Gastrocnemius medialis (tissue), 4 donors: ENCODE measurements at regions not wholly inside any gene's neighbourhood (a gene's known extent, or its start where the extent isn't known, plus 50 kb on each side); places are given as distances from the start of the nearest gene placed in this dataset.

Experiments
- ATAC-seq, 2 donors: fragments of 150-250 bp; one replicate each; pipeline ENCODE4 v1.9.1; 2016
- DNase-seq, 2 donors: peaks; one replicate each; pipeline ENCODE4 v3.0.0-alpha.2; 2019
- H3K27ac ChIP-seq, 4 donors: fragments of 200-600 bp; sonication (generic); 1 replicate in 1 of 4; 2 replicates in 3 of 4; pipeline ENCODE4 v1.5.1; 2016 to 2018; ENCODE audit warnings: mild to moderate bottlenecking in 2 of 4, moderate library complexity in 1 of 4
- H3K27me3 ChIP-seq, 3 donors: fragments of 200-600 bp; sonication (generic) in 2 of 3; 1 replicate in 1 of 3; 2 replicates in 2 of 3; pipeline versions ENCODE4 v1.5.1 to v1.6.0; 2016 to 2019; ENCODE audit warnings: mild to moderate bottlenecking in 1 of 3, moderate library complexity in 1 of 3
- H3K36me3 ChIP-seq, 2 donors: fragments of 200-600 bp; sonication (generic) in 1 of 2; one replicate each; pipeline ENCODE4 v1.5.1; 2017 to 2018
- H3K4me1 ChIP-seq, 2 donors: fragments of 200-600 bp; sonication (generic) in 1 of 2; one replicate each; pipeline ENCODE4 v1.5.1; 2016 to 2017; ENCODE audit warnings: mild to moderate bottlenecking in 2 of 2
- H3K4me3 ChIP-seq, 4 donors: fragments of 200-600 bp; sonication (generic) in 3 of 4; 1 replicate in 1 of 4; 2 replicates in 3 of 4; pipeline ENCODE4 v1.5.1; 2016 to 2019; ENCODE audit warnings: mild to moderate bottlenecking in 2 of 4
- H3K9me3 ChIP-seq, 3 donors: fragments of 200-600 bp; sonication (generic) in 2 of 3; 1 replicate in 1 of 3; 2 replicates in 2 of 3; pipeline ENCODE4 v1.5.1; 2016 to 2019
- POLR2A ChIP-seq, 2 donors: fragments of 450-650 bp; IDR thresholded peaks; one replicate each; pipeline ENCODE4 v1.6.1; 2017; ENCODE audit warnings: antibody characterized with exemption in 2 of 2, mild to moderate bottlenecking in 2 of 2, moderate library complexity in 2 of 2
- in situ Hi-C, 4 donors: fragments of 200-750 bp; cut with MboI; loops; one replicate each; pipeline versions ENCODE4 v1.15.0 to v1.8.0; 2017; ENCODE audit warnings: low sequenced_read_pairs in 4 of 4
- intact Hi-C: fragments of 100-400 bp; cut with DNase I; formaldehyde crosslinking; loops from one replicate; pipeline ENCODE4 v1.15.1; 2023; ENCODE audit warnings: low total_unique reads
- TF ChIP-seq, protein P1 (sequence below), 5 experiments: fragments of 450-650 bp in 3 of 5; fragments of 200-600 bp in 2 of 5; sonication (generic) in 2 of 5; IDR thresholded peaks in 4 of 5; conservative IDR thresholded peaks in 1 of 5; 1 replicate in 4 of 5; 2 replicates in 1 of 5; pipeline ENCODE4 v1.5.1; 2016 to 2019; ENCODE audit warnings: antibody characterized with exemption in 5 of 5, mild to moderate bottlenecking in 3 of 5, moderate library complexity in 3 of 5

DNA sequence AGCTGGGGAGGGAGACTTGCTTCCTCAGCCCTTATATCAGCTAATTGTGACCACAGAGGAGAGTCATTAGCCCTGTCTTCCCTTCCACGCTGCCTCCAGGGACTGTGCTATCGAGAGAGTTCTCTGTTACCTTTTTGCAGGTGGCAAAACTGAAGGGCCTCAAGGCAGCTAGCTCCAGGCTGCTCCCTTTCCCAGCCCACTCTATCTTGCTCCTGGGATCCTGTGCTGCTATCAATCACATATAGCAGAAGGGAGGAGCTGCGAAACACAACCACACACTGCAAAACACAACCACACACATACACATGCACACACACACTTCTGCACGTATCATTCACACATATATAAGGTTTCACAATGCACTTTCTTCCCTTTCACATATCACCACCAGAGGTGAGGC is 205.3 kb upstream of the MTNR1B start:
- Histone ChIP-seq H3K4me1 (no peaks in the 10 kb centered on the region), H3K4me3 (no peak overlapping the region), H3K36me3 (no peaks in the 10 kb centered on the region), H3K27me3 (no peaks in the 10 kb centered on the region), H3K27ac (no peak overlapping the region), H3K9me3 (no peaks in the 10 kb centered on the region)
- TF ChIP-seq POLR2A (IDR thresholded peaks at IDR 0.05) = no peak
- DNase-seq (no peak), ATAC-seq (no peak)
- in situ Hi-C loops (no loop called here), intact Hi-C loops (no loop called here)

DNA sequence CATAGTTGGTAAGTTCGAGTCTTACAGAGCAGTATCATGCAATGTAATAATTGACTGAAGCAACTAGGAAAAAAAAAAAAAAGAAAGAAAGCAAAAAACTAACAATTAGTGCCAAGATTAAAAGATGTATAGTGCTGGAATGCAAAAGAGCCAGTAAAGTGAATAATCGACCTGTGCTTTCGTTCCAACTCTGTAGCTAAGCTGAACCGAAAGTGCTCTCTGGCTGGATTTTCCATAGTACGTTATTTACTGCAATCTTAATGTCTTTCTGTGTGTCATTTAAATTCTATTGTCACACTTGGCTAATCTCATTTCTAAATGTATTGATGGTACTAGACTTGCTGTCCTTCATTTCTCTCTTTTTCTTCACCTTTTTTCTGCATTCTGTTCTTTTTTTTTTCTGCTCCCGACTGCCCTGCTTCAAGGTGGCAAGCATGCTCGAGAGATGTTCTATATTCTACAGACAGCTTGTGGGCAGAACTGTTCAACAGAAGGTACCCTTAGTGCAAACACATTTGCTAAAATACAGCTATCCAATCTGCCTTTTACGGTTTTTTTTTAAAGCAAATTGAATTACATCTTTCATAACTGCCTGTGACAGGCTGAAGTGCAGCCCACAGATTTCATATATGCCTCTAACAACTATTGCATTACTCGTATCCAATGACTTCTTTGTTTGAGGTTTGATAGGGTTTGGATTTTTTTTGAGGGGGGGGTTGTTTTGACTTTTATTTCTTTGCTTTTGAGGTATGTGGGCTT is 204.2 kb upstream of the MTNR1B start:
- no peak overlapping the region for H3K4me3 ChIP-seq
- in situ Hi-C loops = no loop called here

DNA sequence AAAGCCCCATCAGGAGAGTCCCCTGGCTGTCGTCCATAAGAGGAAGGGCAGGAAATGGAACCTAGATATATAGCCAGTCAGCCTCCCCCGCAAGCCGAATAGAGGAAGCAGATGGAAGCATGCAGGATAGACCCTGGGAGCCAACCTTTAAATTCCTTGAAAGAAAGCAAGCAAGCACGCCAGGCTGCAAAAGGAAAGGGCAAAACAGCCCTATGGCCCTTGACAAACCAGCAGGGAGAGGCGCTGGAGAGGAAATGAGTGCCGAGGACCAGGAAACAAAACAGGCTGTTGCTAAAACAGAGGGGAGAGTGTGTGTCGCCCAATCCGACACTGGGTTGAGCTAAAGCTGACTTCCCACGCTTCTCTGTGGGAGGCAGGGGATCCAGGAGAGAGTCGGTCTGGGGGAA is 203.5 kb upstream of the MTNR1B start:
- in situ Hi-C loops (no loop called here), intact Hi-C loops (no loop called here)
- H3K27ac ChIP-seq = no peak overlapping the region
- H3K4me3 ChIP-seq = peak overlapping the region; percentile 11 to 37 (median 28)
- H3K27me3 ChIP-seq = no peaks in the 10 kb centered on the region
- TF ChIP-seq, protein P1, sequence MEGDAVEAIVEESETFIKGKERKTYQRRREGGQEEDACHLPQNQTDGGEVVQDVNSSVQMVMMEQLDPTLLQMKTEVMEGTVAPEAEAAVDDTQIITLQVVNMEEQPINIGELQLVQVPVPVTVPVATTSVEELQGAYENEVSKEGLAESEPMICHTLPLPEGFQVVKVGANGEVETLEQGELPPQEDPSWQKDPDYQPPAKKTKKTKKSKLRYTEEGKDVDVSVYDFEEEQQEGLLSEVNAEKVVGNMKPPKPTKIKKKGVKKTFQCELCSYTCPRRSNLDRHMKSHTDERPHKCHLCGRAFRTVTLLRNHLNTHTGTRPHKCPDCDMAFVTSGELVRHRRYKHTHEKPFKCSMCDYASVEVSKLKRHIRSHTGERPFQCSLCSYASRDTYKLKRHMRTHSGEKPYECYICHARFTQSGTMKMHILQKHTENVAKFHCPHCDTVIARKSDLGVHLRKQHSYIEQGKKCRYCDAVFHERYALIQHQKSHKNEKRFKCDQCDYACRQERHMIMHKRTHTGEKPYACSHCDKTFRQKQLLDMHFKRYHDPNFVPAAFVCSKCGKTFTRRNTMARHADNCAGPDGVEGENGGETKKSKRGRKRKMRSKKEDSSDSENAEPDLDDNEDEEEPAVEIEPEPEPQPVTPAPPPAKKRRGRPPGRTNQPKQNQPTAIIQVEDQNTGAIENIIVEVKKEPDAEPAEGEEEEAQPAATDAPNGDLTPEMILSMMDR (IDR thresholded peaks at IDR 0.05 in 4 of 5, conservative IDR thresholded peaks at IDR 0.05 in 1 of 5) = no peak
- no peak for TF ChIP-seq POLR2A (IDR thresholded peaks at IDR 0.05)
- H3K9me3 ChIP-seq = no peaks in the 10 kb centered on the region
- peak; percentile 36 to 44 for ATAC-seq
- no peaks in the 10 kb centered on the region for H3K4me1 ChIP-seq
- no peaks in the 10 kb centered on the region for H3K36me3 ChIP-seq
- DNase-seq = peak in 1 of 2 donors; percentile 11

More for the DNA sequence above, 204.2 kb upstream of the MTNR1B start:
- H3K9me3 ChIP-seq = no peaks in the 10 kb centered on the region
- H3K27ac ChIP-seq = no peak overlapping the region
- no peaks in the 10 kb centered on the region for H3K27me3 ChIP-seq
- intact Hi-C loops = no loop called here
- H3K36me3 ChIP-seq = no peaks in the 10 kb centered on the region
- no peak for DNase-seq
- no peaks in the 10 kb centered on the region for H3K4me1 ChIP-seq
- no peak for ATAC-seq
- no peak for TF ChIP-seq POLR2A (IDR thresholded peaks at IDR 0.05)
- TF ChIP-seq, protein P1 (IDR thresholded peaks at IDR 0.05 in 4 of 5, conservative IDR thresholded peaks at IDR 0.05 in 1 of 5) = no peak

DNA sequence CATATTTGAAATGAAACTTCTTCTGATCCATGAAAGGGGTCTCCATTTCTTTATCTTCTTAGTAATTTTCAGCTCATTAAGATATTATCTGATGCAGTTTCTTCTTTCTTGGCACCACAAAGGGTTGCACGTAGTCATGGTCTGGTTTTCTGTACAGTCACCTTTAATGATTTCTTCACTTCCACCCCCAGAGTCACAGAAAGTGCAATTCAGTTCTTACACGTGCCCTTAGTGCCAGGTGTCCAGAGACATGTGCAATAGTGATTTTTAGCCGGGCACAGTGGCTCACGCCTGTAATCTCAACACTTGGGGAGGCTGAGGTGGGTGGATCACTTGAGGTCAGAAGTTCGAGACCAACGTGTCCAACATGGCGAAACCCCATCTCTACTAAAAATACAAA is 202.8 kb upstream of the MTNR1B start:
- DNase-seq (no peak), ATAC-seq (no peak)
- Histone ChIP-seq H3K27ac (no peak overlapping the region), H3K4me3 (no peak overlapping the region), H3K36me3 (no peaks in the 10 kb centered on the region), H3K9me3 (no peaks in the 10 kb centered on the region), H3K27me3 (no peaks in the 10 kb centered on the region), H3K4me1 (no peaks in the 10 kb centered on the region)
- no peak for TF ChIP-seq POLR2A (IDR thresholded peaks at IDR 0.05)
- intact Hi-C loops = no loop called here
- in situ Hi-C loops = no loop called here

DNA sequence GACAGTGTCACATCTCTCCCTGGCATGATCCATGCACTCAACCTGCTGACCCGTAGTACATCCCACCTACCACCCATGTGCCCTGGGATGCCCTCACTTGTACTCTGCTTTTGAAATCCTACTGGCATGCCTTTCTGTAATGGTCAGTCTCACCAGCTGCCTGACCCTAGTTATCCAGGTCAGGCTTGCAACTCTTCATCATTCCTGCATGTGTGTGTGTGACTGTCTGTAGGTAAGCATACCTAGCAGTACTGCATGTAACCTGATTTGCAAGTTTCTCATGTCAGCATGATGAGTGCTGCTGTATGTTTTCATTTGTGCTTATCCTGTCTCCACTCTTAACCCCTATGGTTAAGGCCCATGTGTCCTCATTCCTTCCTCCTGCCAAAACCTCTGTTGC is 202.0 kb upstream of the MTNR1B start:
- TF ChIP-seq, protein P1 (IDR thresholded peaks at IDR 0.05 in 4 of 5, conservative IDR thresholded peaks at IDR 0.05 in 1 of 5) = no peak
- no peak for TF ChIP-seq POLR2A (IDR thresholded peaks at IDR 0.05)
- Histone ChIP-seq H3K27me3 (no peaks in the 10 kb centered on the region), H3K9me3 (no peaks in the 10 kb centered on the region), H3K36me3 (no peaks in the 10 kb centered on the region), H3K4me3 (no peak overlapping the region), H3K4me1 (no peaks in the 10 kb centered on the region), H3K27ac (no peak overlapping the region)
- ATAC-seq = no peak
- intact Hi-C loops (no loop called here), in situ Hi-C loops (no loop called here)
- no peak for DNase-seq
